Endothelial cell (in vitro differentiated cells): ENCODE measurements at regions not wholly inside any gene's neighbourhood (a gene's known extent, or its start where the extent isn't known, plus 50 kb on each side); places are given as distances from the start of the nearest gene placed in this dataset.

Experiments
- DNase-seq: peaks from one replicate; pipeline ENCODE4 v3.0.0; 2021; ENCODE audit warnings: low spot score
- H3K27ac Mint-ChIP-seq: one replicate; pipeline ENCODE4 v1.8.0; 2021; ENCODE audit warnings: mixed read lengths, inconsistent platforms; ENCODE audit not compliant: unreplicated experiment
- H3K27me3 Mint-ChIP-seq: one replicate; pipeline ENCODE4 v1.8.0; 2021; ENCODE audit warnings: mild to moderate bottlenecking, moderate library complexity, mixed read lengths, inconsistent platforms; ENCODE audit not compliant: unreplicated experiment
- H3K36me3 Mint-ChIP-seq: one replicate; pipeline ENCODE4 v1.8.0; 2021; ENCODE audit warnings: mild to moderate bottlenecking, low read depth, mixed read lengths, inconsistent platforms; ENCODE audit not compliant: unreplicated experiment
- H3K4me1 Mint-ChIP-seq: one replicate; pipeline ENCODE4 v1.8.0; 2021; ENCODE audit warnings: mild to moderate bottlenecking, mixed read lengths, inconsistent platforms; ENCODE audit not compliant: unreplicated experiment
- H3K4me3 Mint-ChIP-seq: one replicate; pipeline ENCODE4 v1.8.0; 2021; ENCODE audit warnings: mild to moderate bottlenecking, mixed read lengths, inconsistent platforms; ENCODE audit not compliant: unreplicated experiment
- H3K9me3 Mint-ChIP-seq: one replicate; pipeline ENCODE4 v1.8.0; 2021; ENCODE audit warnings: mixed read lengths, inconsistent platforms; ENCODE audit not compliant: unreplicated experiment
- TF ChIP-seq, protein P1 (sequence below): fragments of 200-600 bp; sonication (generic); IDR thresholded peaks from one replicate; pipeline ENCODE4 v1.5.0; 2021; ENCODE audit warnings: antibody characterized with exemption; ENCODE audit not compliant: unreplicated experiment

DNA sequence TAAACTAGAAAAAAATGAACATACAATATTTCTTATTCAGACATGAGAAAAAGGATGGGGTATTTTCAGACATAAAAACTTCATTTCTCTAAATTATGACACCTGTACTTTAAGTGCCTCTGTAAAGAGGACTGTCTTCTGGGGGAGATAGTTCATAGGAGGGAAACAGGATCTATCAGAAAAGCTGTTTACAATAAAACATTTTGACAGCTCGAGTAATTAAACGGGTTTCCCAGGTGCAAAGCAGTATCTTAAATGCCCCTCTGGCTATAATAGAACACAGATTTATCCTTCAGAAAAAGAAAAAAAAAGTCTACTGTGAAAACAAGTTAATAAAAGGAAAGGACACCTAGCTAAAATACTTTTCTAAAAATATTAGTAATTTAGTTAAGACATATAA, 311.4 kb upstream of the UBE2E3 start:
- Mint-ChIP-seq H3K36me3 (no peaks in the 10 kb centered on the region), H3K9me3 (no peaks in the 10 kb centered on the region), H3K27me3 (peaks cover 1% of the 10 kb centered on the region), H3K27ac (no peak overlapping the region), H3K4me3 (no peak overlapping the region), H3K4me1 (no peaks in the 10 kb centered on the region)
- TF ChIP-seq, protein P1, sequence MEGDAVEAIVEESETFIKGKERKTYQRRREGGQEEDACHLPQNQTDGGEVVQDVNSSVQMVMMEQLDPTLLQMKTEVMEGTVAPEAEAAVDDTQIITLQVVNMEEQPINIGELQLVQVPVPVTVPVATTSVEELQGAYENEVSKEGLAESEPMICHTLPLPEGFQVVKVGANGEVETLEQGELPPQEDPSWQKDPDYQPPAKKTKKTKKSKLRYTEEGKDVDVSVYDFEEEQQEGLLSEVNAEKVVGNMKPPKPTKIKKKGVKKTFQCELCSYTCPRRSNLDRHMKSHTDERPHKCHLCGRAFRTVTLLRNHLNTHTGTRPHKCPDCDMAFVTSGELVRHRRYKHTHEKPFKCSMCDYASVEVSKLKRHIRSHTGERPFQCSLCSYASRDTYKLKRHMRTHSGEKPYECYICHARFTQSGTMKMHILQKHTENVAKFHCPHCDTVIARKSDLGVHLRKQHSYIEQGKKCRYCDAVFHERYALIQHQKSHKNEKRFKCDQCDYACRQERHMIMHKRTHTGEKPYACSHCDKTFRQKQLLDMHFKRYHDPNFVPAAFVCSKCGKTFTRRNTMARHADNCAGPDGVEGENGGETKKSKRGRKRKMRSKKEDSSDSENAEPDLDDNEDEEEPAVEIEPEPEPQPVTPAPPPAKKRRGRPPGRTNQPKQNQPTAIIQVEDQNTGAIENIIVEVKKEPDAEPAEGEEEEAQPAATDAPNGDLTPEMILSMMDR, result no peak
- DNase-seq, result no peak

DNA sequence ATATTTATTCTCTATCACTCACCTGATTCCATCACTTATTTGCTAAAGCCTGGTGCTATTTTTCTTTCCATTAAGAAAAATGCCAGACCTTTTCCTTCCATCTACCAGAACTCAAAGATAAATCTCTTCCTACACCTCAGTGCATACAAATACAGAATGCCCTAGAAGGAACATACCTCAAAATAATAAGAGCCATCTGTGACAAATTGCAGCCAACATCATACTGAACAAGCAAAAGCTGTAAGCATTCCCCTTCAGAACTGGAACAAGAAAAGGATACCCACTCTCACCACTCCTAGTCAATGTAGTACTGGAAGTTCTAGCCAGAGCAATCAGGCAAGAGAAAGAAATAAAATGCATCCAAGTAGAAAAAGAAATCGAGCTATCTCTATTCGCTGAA, 315.9 kb upstream of the UBE2E3 start:
- Mint-ChIP-seq H3K27ac (no peak overlapping the region), H3K4me1 (no peaks in the 10 kb centered on the region), H3K36me3 (no peaks in the 10 kb centered on the region), H3K4me3 (no peak overlapping the region), H3K27me3 (peaks cover 1% of the 10 kb centered on the region), H3K9me3 (no peaks in the 10 kb centered on the region)
- no peak for DNase-seq
- TF ChIP-seq, protein P1, result no peak

DNA sequence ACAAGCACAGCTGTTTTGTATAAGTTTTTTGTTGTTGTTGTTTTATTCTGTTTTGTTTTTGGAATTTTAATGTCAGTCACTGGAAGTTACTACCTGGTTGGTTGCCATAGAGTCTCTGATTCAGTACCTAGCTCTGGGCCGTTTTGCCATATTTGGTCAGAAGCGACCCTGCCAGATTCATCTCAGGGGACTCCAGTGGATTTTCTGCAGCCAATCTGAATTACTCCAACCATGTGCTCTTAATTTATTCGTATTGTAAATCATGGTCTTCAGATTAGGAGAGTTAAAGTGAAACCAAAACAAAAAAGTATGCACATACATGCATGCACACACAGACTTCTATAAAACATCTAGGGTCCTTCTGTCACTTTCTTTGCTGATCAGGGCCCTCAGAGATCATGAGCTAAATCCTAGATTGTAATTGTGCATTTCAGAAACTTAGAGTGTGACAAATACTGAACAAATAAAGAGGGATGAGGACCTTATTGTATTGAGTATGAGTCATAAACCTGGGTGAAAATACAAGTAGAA, 317.4 kb upstream of the UBE2E3 start:
- TF ChIP-seq, protein P1, result no peak
- Mint-ChIP-seq H3K27ac (no peak overlapping the region), H3K27me3 (no peaks in the 10 kb centered on the region), H3K9me3 (no peaks in the 10 kb centered on the region), H3K4me1 (no peaks in the 10 kb centered on the region), H3K4me3 (no peak overlapping the region), H3K36me3 (no peaks in the 10 kb centered on the region)
- no peak for DNase-seq

DNA sequence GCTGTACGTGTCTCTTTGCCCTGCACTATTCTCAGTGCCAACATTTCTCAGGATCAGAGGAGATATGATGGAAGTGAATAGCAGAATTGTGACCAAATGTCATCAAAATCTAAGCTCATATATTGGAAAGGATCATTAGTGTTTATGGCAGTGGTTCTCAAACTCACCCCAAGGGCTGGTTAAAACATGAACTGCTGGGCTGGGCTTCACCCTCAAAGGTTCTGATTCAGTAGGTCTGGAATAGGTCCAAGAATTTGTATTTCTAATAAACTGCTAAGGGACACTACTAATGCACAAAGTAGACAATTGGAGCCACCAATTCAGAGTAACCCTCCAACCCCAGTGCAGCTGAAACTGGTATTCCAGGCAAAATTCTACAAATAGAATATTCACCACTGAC, 317.9 kb upstream of the UBE2E3 start:
- no peak for DNase-seq
- no peak overlapping the region for H3K4me3 Mint-ChIP-seq
- no peaks in the 10 kb centered on the region for H3K36me3 Mint-ChIP-seq
- H3K27me3 Mint-ChIP-seq, result no peaks in the 10 kb centered on the region
- no peak overlapping the region for H3K27ac Mint-ChIP-seq
- no peaks in the 10 kb centered on the region for H3K9me3 Mint-ChIP-seq
- H3K4me1 Mint-ChIP-seq, result no peaks in the 10 kb centered on the region
- TF ChIP-seq, protein P1, result no peak

DNA sequence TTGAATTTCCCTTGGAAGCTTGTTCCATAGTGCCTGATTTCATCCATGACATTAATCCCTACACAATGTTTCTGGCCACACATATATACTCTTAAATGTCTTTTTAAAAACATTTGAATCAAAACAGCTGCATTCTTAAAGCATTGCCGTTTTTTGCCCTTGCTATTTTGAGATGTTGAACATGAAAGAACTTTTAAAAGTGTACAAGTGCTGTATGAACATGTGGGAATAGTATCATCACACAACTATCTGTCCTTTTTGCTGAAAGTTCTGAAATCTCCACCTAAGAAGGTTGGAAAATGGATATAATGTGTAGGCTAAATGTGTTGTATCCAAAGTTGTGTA, 318.7 kb upstream of the UBE2E3 start:
- Mint-ChIP-seq H3K4me3 (no peak overlapping the region), H3K27ac (no peak overlapping the region), H3K36me3 (no peaks in the 10 kb centered on the region), H3K27me3 (no peaks in the 10 kb centered on the region), H3K9me3 (no peaks in the 10 kb centered on the region), H3K4me1 (no peaks in the 10 kb centered on the region)
- no peak for DNase-seq
- TF ChIP-seq, protein P1, result no peak
